ENCODE measurements at regions not wholly inside any gene's neighbourhood (a gene's known extent, or its start where the extent isn't known, plus 50 kb on each side); places are given as distances from the start of the nearest gene placed in this dataset.

- TF ChIP-seq GLIS3 (CRISPR knock-in tag; IDR thresholded peaks at IDR 0.05), result no peak
- no peak for TF ChIP-seq TOX (CRISPR knock-in tag; IDR thresholded peaks at IDR 0.05; ENCODE audit: borderline replicate concordance)
- TF ChIP-seq ZNF565 (CRISPR knock-in tag; conservative IDR thresholded peaks at IDR 0.05; ENCODE audit: low read depth), result no peak
- TF ChIP-seq RARB (CRISPR knock-in tag; IDR thresholded peaks at IDR 0.05), result no peak
- TF ChIP-seq, protein P1, sequence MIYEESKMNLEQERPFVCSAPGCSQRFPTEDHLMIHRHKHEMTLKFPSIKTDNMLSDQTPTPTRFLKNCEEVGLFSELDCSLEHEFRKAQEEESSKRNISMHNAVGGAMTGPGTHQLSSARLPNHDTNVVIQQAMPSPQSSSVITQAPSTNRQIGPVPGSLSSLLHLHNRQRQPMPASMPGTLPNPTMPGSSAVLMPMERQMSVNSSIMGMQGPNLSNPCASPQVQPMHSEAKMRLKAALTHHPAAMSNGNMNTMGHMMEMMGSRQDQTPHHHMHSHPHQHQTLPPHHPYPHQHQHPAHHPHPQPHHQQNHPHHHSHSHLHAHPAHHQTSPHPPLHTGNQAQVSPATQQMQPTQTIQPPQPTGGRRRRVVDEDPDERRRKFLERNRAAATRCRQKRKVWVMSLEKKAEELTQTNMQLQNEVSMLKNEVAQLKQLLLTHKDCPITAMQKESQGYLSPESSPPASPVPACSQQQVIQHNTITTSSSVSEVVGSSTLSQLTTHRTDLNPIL (CRISPR knock-in tag; IDR thresholded peaks at IDR 0.05; ENCODE audit: low read depth), result no peak
- no peak for TF ChIP-seq ZNF8 (CRISPR knock-in tag; IDR thresholded peaks at IDR 0.05)
- TF ChIP-seq TCF4 (CRISPR knock-in tag; IDR thresholded peaks at IDR 0.05; ENCODE audit: borderline replicate concordance), result no peak
- no peak for TF ChIP-seq ISL1 (CRISPR knock-in tag; IDR thresholded peaks at IDR 0.05)
Measured at GRCh38 chr10:123390874-123391273, 236.7 kb downstream of the BUB3 start.

Data from SK-N-SH treated with all-trans-retinoic acid at 6 μM for 48 hours (cell line).